CD4-positive, alpha-beta T cell (primary cell): ENCODE measurements at regions not wholly inside any gene's neighbourhood (a gene's known extent, or its start where the extent isn't known, plus 50 kb on each side); places are given as distances from the start of the nearest gene placed in this dataset.

ENCODE experiments used
- ATAC-seq: fragments of 200-7000 bp; cut with Tn5 transposase; one replicate; pipeline ENCODE4 v1.10.0; 2022; ENCODE audit warnings: mild to moderate bottlenecking; ENCODE audit not compliant: poor library complexity
- CTCF ChIA-PET: fragments of 350-600 bp; sonication (Branson Sonifier 250); formaldehyde crosslinking; loops from one replicate; lab custom pipeline; 2021; ENCODE audit warnings: antibody characterized with exemption, inconsistent platforms; lab: Charles Lee
- POLR2A ChIA-PET: fragments of 350-600 bp; sonication (Branson Sonifier 250); formaldehyde crosslinking; loops from one replicate; lab custom pipeline; 2021; ENCODE audit warnings: antibody characterized with exemption, inconsistent platforms; lab: Charles Lee
- DNase-seq, 14 experiments: peaks; one replicate each; pipeline ENCODE4 v3.0.0-alpha.2; 2013 to 2020; ENCODE audit warnings: mixed read lengths in 2 of 14
- H3K27ac ChIP-seq, 2 donors: one replicate each; pipeline versions ENCODE4 v1.5.1 to v1.7.0; 2013; ENCODE audit warnings: low read length in 2 of 2, low read depth in 1 of 2, mild to moderate bottlenecking in 1 of 2
- H3K27me3 ChIP-seq, 2 experiments: 1 replicate in 1 of 2; 2 replicates in 1 of 2; pipeline versions ENCODE4 v1.6.1 to v1.7.0; 2013; ENCODE audit warnings: low read length in 2 of 2, control low read depth in 1 of 2, mild to moderate bottlenecking in 1 of 2, moderate library complexity in 1 of 2; ENCODE audit not compliant: insufficient read depth in 2 of 2, control insufficient read depth in 1 of 2
- H3K36me3 ChIP-seq: one replicate; pipeline ENCODE4 v1.6.1; 2013; ENCODE audit warnings: low read length, control low read depth; ENCODE audit not compliant: insufficient read depth
- H3K4me1 ChIP-seq: one replicate; pipeline ENCODE4 v1.6.1; 2013; ENCODE audit warnings: low read length, control low read depth; ENCODE audit not compliant: insufficient read depth
- H3K4me3 ChIP-seq: one replicate; pipeline ENCODE4 v1.5.1; 2013; ENCODE audit warnings: mild to moderate bottlenecking, low read length, moderate library complexity
- H3K9me3 ChIP-seq, 2 experiments: 1 replicate in 1 of 2; 2 replicates in 1 of 2; pipeline versions ENCODE4 v1.6.1 to v1.7.0; 2013; ENCODE audit warnings: low read length in 2 of 2, mild to moderate bottlenecking in 2 of 2, control low read depth in 1 of 2, moderate library complexity in 1 of 2; ENCODE audit not compliant: control insufficient read depth in 1 of 2, insufficient read depth in 1 of 2
- H3K27ac Mint-ChIP-seq: one replicate; pipeline ENCODE4 v1.8.0; 2020; ENCODE audit warnings: mixed read lengths
- H3K27me3 Mint-ChIP-seq: one replicate; pipeline ENCODE4 v1.8.0; 2021; ENCODE audit warnings: mixed read lengths
- H3K36me3 Mint-ChIP-seq: one replicate; pipeline ENCODE4 v1.8.0; 2021; ENCODE audit warnings: low read depth, mixed read lengths
- H3K4me1 Mint-ChIP-seq: one replicate; pipeline ENCODE4 v1.8.0; 2021; ENCODE audit warnings: low read depth, mixed read lengths
- H3K4me3 Mint-ChIP-seq: one replicate; pipeline ENCODE4 v1.8.0; 2020; ENCODE audit warnings: mild to moderate bottlenecking, mixed read lengths
- H3K9me3 Mint-ChIP-seq: one replicate; pipeline ENCODE4 v1.8.0; 2020; ENCODE audit warnings: mixed read lengths
- intact Hi-C, 2 experiments: fragments of 100-400 bp; cut with DNase I in 1 of 2; cut with micrococcal nuclease in 1 of 2; formaldehyde crosslinking; loops; one replicate each; pipeline versions ENCODE4 v1.15.1 to v1.9.0; 2023 to 2025; cut with DNase I, micrococcal nuclease
- TF ChIP-seq, protein P1 (sequence below): fragments of 200-600 bp; IDR thresholded peaks from one replicate; pipeline ENCODE4 v1.8.0; 2022; ENCODE audit warnings: antibody characterized with exemption, mild to moderate bottlenecking

DNA sequence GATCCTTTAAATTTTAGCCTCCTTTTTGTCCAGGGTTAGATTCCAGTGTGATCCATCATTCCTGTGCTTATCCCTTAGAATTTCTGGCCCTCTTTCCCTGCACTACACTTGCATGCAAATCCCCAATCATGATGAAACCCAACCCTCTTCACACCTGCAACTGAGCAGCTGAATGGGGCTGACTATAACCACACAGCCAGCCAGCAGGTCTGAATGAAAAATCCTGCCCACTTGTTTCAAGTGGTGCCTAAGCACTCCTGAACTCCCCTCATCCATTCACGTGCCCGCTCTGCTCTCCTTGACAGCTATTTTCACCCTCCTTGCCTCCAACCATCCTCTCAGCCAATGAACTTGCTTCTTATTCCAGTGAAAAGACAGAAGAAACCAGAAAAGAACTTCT, 80.5 kb upstream of the AFF3 start:
- POLR2A ChIA-PET: no interaction called here
- ATAC-seq (no peak), DNase-seq (no peak)
- H3K36me3 Mint-ChIP-seq: no peaks in the 10 kb centered on the region
- intact Hi-C loops: no loop called here
- Histone ChIP-seq H3K36me3 (no peaks in the 10 kb centered on the region), H3K27me3 (no peaks in the 10 kb centered on the region), H3K27ac (no peak overlapping the region), H3K4me3 (no peak overlapping the region), H3K9me3 (no peaks in the 10 kb centered on the region), H3K4me1 (peaks cover 8% of the 10 kb centered on the region)
- no peaks in the 10 kb centered on the region for H3K9me3 Mint-ChIP-seq
- no peak overlapping the region for H3K4me3 Mint-ChIP-seq
- H3K27ac Mint-ChIP-seq: no peak overlapping the region
- TF ChIP-seq, protein P1, sequence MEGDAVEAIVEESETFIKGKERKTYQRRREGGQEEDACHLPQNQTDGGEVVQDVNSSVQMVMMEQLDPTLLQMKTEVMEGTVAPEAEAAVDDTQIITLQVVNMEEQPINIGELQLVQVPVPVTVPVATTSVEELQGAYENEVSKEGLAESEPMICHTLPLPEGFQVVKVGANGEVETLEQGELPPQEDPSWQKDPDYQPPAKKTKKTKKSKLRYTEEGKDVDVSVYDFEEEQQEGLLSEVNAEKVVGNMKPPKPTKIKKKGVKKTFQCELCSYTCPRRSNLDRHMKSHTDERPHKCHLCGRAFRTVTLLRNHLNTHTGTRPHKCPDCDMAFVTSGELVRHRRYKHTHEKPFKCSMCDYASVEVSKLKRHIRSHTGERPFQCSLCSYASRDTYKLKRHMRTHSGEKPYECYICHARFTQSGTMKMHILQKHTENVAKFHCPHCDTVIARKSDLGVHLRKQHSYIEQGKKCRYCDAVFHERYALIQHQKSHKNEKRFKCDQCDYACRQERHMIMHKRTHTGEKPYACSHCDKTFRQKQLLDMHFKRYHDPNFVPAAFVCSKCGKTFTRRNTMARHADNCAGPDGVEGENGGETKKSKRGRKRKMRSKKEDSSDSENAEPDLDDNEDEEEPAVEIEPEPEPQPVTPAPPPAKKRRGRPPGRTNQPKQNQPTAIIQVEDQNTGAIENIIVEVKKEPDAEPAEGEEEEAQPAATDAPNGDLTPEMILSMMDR: no peak
- H3K27me3 Mint-ChIP-seq: peaks cover 7% of the 10 kb centered on the region
- no peaks in the 10 kb centered on the region for H3K4me1 Mint-ChIP-seq
- CTCF ChIA-PET: no interaction called here

DNA sequence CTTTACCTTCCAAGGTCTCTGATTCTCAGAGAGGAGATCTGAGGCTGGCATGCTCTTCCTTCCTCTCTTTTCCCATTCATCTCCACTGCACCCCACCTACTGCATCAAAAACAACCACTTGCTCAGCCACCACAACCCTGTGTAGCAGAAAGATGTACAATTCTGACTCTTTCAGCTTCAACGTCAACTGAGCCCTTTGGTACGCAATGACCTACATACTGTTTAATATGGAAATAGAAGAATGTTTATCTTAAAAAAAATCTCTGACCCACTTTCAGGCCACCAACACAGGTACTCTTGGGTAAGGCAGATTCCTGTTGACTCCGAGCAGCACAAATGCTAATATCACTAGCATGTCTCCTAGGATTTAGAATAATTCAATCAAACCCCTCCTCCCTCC, 76.2 kb upstream of the AFF3 start:
- Mint-ChIP-seq H3K9me3 (no peaks in the 10 kb centered on the region), H3K27me3 (no peaks in the 10 kb centered on the region), H3K4me1 (no peaks in the 10 kb centered on the region), H3K36me3 (no peaks in the 10 kb centered on the region), H3K4me3 (no peak overlapping the region), H3K27ac (peak overlapping the region; percentile 31)
- Histone ChIP-seq H3K4me3 (no peak overlapping the region), H3K36me3 (no peaks in the 10 kb centered on the region), H3K4me1 (peaks cover 13% of the 10 kb centered on the region), H3K27me3 (no peaks in the 10 kb centered on the region), H3K9me3 (no peaks in the 10 kb centered on the region), H3K27ac (no peak overlapping the region)
- TF ChIP-seq, protein P1: no peak
- peak in 3 of 14 experiments; percentile 38 to 48 (median 48) for DNase-seq
- POLR2A ChIA-PET: no interaction called here
- peak; percentile 73 for ATAC-seq
- CTCF ChIA-PET: no interaction called here
- intact Hi-C loops: no loop called here

DNA sequence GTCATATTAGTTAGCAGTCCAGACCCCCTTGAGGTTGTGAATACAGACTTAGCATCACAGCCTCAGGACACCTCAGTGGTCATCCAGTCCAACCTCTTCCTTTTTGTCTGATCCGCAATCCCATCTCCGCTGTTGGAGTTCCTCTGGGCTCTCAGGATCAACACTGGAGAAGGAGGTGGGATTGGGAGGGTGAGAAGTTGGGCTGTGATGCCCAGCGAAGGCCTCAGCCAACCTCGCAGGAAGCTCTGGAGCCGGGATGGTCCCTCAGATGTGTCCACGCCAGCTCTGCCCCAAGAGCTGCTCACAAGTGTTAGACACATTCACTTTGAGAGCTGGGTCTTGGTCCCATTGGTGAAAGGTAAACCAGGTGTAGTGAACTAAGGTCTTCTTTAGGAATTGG, 74.9 kb upstream of the AFF3 start:
- CTCF ChIA-PET: no interaction called here
- Histone ChIP-seq H3K9me3 (no peaks in the 10 kb centered on the region), H3K27me3 (no peaks in the 10 kb centered on the region), H3K4me1 (peaks cover 13% of the 10 kb centered on the region), H3K27ac (no peak overlapping the region), H3K4me3 (no peak overlapping the region), H3K36me3 (no peaks in the 10 kb centered on the region)
- Mint-ChIP-seq H3K27ac (no peak overlapping the region), H3K9me3 (no peaks in the 10 kb centered on the region), H3K27me3 (no peaks in the 10 kb centered on the region), H3K36me3 (no peaks in the 10 kb centered on the region), H3K4me3 (no peak overlapping the region), H3K4me1 (no peaks in the 10 kb centered on the region)
- ATAC-seq: no peak
- TF ChIP-seq, protein P1: no peak
- intact Hi-C loops: no loop called here
- no peak for DNase-seq
- POLR2A ChIA-PET: no interaction called here
